ENCODE measurements at regions not wholly inside any gene's neighbourhood (a gene's known extent, or its start where the extent isn't known, plus 50 kb on each side); places are given as distances from the start of the nearest gene placed in this dataset.

- DNase-seq (ENCODE audit: low read depth in 2 of 2): no peak
Observed at GRCh38 chr13:44243198-44243857, 130.3 kb upstream of the SERP2 start.

- no peak for DNase-seq (ENCODE audit: low read depth in 2 of 2)
Observed at GRCh38 chr13:44244288-44244687, 129.3 kb upstream of the SERP2 start.

DNA sequence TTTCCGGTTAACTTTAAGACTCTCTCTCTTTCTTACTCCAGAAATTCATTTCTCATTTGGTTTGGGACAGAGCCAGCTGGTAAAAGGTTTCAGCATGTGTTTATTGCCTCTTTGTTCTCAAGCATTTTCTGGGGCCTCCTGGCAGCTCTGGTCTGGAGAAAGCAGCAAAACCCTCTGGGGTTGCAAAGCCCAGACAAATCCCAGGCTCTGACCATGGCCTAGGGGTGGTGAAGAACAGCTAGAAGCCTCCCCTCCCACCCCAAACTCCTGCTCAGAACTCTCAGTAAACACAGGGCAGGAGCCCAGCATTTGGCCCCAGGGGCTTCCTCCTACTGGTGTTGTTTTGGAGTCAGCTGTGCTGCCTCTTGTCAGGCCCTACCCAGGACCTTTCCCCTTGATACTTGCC is 124.2 kb upstream of the SERP2 start:
- no peak for DNase-seq (ENCODE audit: low read depth in 2 of 2)

DNA sequence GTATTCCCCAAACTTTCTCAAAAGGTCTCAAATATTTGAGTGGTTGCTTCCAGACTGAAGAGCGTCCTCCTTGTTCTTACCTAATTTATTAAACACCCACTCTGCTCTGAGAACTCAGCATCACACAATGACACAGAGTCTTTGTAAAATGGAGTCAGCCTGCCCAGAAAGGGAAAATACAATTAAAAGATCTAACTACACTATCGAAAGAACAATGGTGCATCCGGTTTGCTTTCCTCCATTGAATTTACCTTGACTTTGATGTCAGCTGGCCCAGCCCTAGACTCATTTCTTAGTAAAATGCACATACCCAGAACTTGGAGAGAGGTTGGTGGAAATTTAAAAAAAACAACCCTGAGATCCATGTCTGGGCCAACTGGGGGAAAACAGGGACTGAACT is 120.7 kb upstream of the SERP2 start:
- no peak for DNase-seq (ENCODE audit: low read depth in 2 of 2)

DNA sequence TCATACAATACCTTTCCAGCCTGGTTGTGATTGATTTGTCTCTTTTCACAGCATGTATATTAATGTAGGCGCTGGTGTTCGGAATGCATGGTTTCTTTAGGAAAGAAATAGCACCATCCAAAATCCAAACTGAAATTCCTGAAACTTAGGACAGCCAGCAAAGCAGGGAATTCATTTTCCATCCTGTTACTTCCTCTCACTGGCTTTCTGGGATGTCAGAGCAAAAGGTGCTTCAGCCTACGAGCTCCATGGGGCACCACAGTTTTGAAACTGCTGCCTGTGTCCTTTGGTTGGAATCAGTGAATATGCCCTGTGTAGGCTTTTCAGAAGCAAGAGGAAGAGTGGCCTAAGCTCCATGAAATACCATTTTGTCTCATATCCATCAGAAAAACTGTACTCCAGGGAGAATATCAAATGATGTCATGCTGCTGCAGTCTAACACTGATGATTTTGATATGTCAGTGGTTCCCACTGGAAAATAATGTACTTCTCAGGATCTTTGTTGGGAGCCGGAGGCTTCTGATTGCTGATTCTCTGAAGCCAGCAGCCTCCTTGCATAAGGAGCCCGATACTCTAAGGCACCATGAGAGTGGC is 117.8 kb upstream of the SERP2 start:
- no peak for DNase-seq (ENCODE audit: low read depth in 2 of 2)

DNA sequence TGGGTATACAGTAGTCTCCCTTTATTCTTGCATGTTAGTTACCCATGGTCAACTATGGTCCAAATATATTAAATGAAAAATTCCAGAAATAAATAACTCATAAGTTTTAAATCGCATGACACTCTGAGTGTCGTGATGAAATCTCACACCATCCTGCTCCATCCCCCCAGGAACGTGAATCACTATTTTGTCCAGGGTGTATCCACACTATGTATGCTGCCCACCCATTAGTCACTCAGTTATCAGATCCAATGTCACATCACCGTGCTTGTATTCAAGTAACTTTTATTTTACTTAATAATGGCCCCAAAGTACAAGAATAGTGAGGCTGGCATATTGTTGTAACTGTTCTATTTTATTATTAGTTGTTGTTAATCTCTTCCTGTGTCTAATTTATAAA is 115.8 kb upstream of the SERP2 start:
- DNase-seq (ENCODE audit: low read depth in 2 of 2): no peak

- peak; percentile 27 to 40 for DNase-seq (ENCODE audit: low read depth in 2 of 2)
Observed at GRCh38 chr13:44259045-44260027, 114.3 kb upstream of the SERP2 start.

DNA sequence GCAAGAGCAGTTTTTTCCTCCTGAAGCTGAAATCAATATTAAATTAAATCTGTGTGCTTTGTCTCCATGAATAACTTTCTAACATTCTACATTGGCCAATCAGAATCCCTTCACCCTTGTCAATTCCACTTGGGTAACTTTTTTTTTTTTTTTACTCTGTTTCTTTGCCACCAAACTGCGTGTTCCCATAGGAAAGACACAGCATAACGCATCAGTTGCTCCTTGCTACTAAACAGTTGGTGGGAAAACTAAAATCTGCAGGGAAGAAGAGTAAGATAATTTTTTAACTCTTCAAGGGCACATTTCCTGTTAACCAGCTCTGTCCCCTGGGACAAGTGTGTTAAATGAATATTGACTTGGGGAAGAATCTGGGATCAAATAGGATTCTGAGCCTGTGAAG is 113.3 kb upstream of the SERP2 start:
- no peak for DNase-seq (ENCODE audit: low read depth in 2 of 2)

DNA sequence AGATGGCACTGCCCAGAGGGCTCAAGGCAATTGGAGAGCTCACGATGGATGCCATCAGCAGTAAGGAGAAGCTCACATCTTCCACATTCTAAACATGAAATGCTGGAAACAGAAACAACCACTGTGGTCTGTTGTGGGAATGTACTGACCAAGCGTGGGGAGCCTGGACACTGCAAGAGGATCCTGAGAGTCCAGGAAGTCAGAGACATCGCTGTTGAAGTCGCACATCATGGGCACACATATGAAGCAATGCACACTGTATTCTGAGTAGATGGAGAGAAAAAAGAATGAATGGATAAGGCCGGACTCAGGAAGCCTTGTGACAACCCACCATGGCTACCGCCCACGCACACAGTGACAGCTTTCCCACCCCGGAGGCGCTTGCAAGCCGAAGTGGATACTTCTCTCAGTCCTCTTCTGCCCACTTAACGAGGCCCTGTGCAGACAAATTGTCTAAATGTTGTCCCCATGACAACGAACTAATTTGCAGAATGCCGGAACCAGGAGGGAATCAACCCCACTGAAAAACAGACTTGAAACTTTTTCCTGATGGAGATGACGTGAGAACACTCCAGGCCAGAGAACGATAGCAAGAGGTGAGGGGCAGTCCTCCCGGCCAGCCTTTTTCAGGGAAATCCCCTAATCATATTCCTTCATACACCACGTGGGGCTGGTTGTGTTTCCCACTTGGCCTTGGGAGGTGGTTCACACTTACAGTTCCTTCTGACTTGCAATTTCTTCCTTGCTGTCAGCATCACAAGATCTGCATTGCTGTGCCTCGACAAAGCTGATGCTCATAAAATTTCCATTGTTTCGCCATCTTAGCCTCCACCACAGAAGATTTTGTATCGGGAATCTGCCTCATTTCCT is 109.6 kb upstream of the SERP2 start:
- DNase-seq (ENCODE audit: low read depth in 2 of 2): no peak

DNA sequence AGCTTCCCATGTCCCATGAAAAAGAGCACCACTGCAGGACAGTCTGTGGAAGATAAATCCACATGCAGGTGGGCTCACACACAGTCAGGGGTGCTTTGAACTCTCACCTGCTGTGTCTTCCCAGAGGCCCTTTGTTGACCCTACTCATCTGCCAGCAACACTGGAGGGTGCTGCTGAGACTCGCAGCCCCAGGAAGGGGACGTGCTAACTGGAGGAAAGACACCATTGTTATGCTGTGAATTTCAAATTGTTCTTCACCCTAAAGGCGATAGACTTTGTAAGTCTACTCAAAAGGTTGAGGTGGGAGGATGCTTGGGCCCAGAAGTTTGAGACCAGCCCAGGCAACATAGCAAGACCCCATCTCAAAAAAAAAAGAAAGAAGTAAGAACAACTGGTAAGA is 107.3 kb upstream of the SERP2 start:
- DNase-seq (ENCODE audit: low read depth in 2 of 2): no peak

DNA sequence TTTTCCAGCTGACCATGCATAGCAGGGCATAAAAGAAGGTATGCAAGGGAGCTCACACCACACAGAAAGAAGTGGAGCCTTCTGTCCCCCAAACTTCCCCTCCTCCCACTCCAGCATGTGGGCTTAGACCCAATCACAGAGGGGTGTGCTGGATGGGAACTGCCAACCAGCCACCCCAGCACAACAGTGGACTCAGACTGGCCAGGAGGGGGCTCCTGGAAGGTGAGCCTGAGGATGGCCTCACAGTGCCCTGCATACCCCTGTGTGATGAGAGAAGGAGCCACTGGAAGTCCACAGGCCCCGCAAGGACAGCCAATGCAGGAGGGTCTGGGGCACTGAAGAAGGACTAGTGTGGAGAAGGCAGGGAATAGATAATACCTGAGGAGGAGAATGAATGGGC is 106.9 kb upstream of the SERP2 start:
- no peak for DNase-seq (ENCODE audit: low read depth in 2 of 2)

DNA sequence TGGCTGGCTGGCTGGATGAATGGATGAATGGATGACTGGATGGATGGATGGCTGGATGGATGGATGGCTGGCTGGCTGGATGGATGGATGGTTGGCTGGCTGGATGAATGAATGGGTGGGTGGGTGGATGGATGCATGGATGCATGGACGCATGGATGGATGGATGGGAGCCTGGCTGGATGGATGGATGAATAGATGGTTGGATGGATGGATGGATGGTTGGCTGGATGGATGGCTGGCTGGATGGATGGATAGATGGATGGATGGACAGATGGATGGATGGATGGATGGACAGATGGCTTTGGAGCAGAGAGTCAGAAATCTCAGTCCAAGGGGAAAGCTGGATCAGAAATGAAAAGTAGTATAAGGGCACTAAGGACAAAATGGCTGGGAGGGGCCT is 106.4 kb upstream of the SERP2 start:
- no peak for DNase-seq (ENCODE audit: low read depth in 2 of 2)

- no peak for DNase-seq (ENCODE audit: low read depth in 2 of 2)
Observed at GRCh38 chr13:44267980-44268379, 105.6 kb upstream of the SERP2 start.

DNA sequence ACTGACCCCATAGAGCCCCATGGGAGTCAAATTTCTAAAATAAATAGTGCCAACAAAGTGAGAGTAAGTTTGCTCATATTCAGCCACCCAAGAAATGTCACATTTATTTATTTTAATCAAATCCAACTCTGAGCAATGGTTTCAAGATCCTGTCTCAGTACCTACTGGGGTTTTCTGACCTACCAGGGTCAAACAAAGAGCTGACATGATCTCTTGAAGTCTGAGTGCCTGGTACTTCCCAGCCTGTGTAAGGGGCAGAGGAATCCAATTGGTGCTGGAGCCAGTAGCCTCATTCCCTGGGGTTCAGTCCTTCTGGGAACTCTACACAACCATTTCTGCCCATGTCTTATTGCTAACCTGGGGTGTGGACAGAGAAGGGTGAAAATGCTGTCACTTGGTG is 104.6 kb upstream of the SERP2 start:
- DNase-seq (ENCODE audit: low read depth in 2 of 2): no peak

- no peak for DNase-seq (ENCODE audit: low read depth in 2 of 2)
Observed at GRCh38 chr13:44270150-44270549, 103.5 kb upstream of the SERP2 start.

- no peak for DNase-seq (ENCODE audit: low read depth in 2 of 2)
Observed at GRCh38 chr13:44271031-44271455, 102.6 kb upstream of the SERP2 start.

DNA sequence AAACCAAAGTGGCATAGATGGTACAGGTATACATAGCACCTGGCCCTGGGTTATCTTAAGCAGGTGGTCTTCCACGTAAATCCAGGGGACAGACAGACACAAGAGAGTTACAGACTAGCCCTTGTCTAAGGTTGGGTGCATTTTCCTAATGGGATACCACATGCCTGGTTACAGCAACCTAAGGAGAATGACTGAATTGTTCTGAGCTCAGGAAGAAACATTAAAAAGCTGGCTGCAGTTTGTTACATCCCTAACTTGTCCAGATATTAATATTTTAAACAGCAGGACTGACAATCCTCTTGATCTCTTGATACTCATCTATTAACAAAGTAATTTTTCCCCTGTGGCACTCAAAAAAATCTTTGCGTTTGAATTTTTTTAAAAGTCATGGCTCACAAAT is 102.2 kb upstream of the SERP2 start:
- no peak for DNase-seq (ENCODE audit: low read depth in 2 of 2)

DNA sequence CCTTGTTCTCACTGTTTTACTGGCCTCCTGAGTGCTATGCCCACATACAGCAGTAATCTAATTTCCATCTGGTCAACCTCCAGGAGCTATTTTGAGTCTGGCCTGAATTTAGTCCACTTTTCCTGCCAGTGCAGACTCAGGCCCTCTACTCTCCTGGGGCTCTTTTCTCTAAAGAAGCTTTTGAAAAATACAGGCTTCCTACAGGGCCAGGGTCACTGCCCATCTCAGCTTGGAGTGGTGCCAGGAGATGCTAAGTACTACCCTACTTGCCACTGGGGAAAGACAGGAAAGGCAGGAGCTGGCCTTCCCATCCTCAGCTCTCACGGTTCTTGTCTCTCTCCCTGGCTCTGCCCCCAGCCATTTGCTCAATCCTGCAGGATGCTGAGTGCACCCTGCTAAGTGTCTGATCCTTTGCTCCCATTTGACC is 101.7 kb upstream of the SERP2 start:
- no peak for DNase-seq (ENCODE audit: low read depth in 2 of 2)

DNA sequence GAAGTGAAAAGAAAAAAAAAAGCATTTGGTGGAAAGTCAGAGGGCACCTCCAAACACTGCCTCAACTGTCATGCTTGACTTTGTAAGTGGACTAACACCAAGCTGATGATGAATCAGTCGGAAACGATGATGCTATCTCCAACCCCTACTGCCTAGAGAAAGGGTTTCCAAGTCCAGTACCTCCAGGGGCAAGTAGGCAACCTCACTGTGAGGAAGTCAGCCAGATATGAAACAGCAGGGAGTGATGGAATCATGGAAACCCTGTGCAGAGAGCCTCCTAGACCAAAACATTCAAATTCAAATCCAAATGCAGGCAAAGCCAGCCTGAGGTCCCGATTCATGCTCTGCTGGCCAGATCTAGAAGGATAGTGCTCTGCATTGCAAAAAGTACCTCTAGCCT is 100.9 kb upstream of the SERP2 start:
- DNase-seq (ENCODE audit: low read depth in 2 of 2): no peak

DNA sequence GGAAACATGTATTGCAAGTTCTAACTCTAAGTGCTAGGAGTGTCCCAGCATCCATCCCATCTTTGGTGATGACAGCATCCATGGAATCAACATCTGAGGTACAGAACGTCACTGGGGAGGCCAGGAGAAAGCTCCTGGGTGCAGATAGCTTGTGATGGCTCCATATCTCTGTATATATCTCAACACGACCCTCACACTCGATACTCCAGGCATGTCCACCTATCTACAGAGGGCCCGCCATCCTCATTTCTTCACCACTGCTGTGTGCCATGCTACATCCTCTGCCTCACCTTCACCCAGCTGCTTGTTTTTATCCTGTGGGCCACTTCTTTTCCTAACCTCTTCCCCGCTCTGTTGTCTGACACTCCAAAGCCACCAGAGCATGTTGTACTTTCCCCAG is 100.4 kb upstream of the SERP2 start:
- DNase-seq (ENCODE audit: low read depth in 2 of 2): no peak

DNA sequence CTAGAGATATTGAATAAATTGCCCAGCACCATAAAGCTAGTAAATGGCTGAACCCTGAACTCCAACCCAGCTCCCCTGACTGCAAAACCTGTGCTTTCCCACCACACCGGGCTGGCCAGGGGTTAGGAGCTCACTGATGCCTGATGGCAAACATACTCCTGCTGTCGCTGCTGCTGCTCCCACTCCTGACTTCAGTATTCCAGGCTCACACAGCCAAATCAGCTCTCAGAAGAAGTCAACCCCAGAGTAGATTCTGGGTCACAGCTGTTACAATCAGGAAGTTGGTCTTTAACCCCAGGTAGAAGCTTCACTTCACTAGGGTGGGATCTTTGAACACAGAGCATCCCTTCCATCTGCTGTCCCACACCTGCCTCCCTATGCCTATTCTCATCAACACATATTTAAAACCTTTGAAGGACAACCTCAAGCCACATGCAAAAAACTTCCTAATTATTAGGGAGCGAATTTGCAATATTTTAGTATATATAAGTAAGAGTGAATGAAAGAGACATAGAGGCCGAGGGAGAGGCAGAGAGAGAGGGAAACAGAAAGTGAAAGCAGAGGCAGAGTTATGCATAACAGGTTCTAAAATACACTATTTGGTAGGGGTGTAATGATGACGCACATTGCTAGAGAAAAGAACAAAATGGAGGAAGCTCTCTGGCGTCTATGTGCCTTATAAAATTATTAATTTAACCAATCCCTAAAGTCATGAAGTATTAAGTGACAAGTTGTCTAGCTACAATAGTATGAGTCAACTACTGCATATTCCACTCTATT is 99.4 kb upstream of the SERP2 start:
- no peak for DNase-seq (ENCODE audit: low read depth in 2 of 2)

Measured in stimulated activated CD8-positive, alpha-beta memory T cell treated with anti-CD3 and anti-CD28 coated beads, Interleukin-7, amount 100 ng/mL, for 1 hour (primary cell).